Aorta (tissue), 5 donors: ENCODE measurements at regions not wholly inside any gene's neighbourhood (a gene's known extent, or its start where the extent isn't known, plus 50 kb on each side); places are given as distances from the start of the nearest gene placed in this dataset.

Source experiments
- ATAC-seq: fragments of 200-7000 bp; cut with Tn5 transposase; one replicate; pipeline ENCODE4 v1.9.1; 2022; ENCODE audit warnings: moderate library complexity; ENCODE audit not compliant: low FRiP score
- DNase-seq, 2 donors: peaks; one replicate each; pipeline ENCODE4 v3.0.0-alpha.2; 2020
- H3K27ac ChIP-seq, 2 donors: one replicate each; pipeline ENCODE4 v1.5.1; 2013; ENCODE audit warnings: low read length in 2 of 2, mild to moderate bottlenecking in 2 of 2, moderate library complexity in 2 of 2, control low read depth in 1 of 2, inconsistent platforms in 1 of 2, low read depth in 1 of 2
- H3K27me3 ChIP-seq, 2 donors: one replicate each; pipeline ENCODE4 v1.6.1; 2013; ENCODE audit warnings: control low read depth in 1 of 2, low read length in 1 of 2, mild to moderate bottlenecking in 1 of 2, moderate library complexity in 1 of 2; ENCODE audit not compliant: insufficient read depth in 2 of 2, control insufficient read depth in 1 of 2
- H3K36me3 ChIP-seq, 2 donors: one replicate each; pipeline ENCODE4 v1.6.1; 2013; ENCODE audit warnings: control low read depth in 1 of 2, low read length in 1 of 2, mild to moderate bottlenecking in 1 of 2; ENCODE audit not compliant: insufficient read depth in 2 of 2, control insufficient read depth in 1 of 2
- H3K4me1 ChIP-seq, 2 donors: one replicate each; pipeline ENCODE4 v1.6.1; 2013; ENCODE audit warnings: low read length in 2 of 2, control low read depth in 1 of 2, mild to moderate bottlenecking in 1 of 2, moderate library complexity in 1 of 2; ENCODE audit not compliant: insufficient read depth in 2 of 2, control insufficient read depth in 1 of 2
- H3K4me3 ChIP-seq, 2 donors: one replicate each; pipeline ENCODE4 v1.5.1; 2013; ENCODE audit warnings: low read length in 2 of 2, control low read depth in 1 of 2, mild to moderate bottlenecking in 1 of 2
- H3K9me3 ChIP-seq: one replicate; pipeline ENCODE4 v1.6.1; 2013; ENCODE audit warnings: mild to moderate bottlenecking, low read length; ENCODE audit not compliant: control insufficient read depth
- WGBS, 2 donors: extraction: QIAGEN DNeasy Blood & Tissue Kit; methylation state at CpG; one replicate each; pipeline ENCODE4 v1.1.7; 2013; 5-methylcytosine and 5-hydroxymethylcytosine counted together
- intact Hi-C, 2 donors: fragments of 100-400 bp; cut with DNase I; formaldehyde crosslinking; loops; one replicate each; pipeline versions ENCODE4 v1.14.2 to v1.15.0; 2022
- donor health status: healthy with polysubstance abuse.
- donor health status: Bipolar disorder and iron deficiency.
- donor health status: DM: no; HTN: no; CAD: no.
- donor health status: DM: no; HTN: no; CAD: no.
- donor health status: DM: yes; HTN: yes; CAD: no.

DNA sequence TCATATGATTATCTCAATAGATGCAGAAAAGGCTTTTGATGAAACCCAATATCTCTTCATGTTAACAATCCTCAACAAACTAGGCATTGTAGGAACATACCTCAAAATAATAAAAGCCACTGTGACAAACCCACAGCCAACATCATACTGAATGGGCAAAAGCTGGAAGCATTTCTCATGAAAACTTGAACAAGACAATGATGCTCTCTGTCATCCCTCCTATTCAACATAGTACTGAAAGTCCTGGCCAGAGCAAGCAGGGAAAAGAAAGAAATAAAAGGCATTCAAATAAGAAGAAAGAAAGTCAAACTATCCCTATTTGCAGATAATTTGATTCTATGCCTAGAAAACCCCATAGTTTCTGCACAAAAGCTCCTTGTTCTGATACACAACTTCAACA, 999.2 kb upstream of the GOT2 start:
- DNase-seq = no peak
- H3K27ac ChIP-seq = no peak overlapping the region
- H3K9me3 ChIP-seq = no peaks in the 10 kb centered on the region
- intact Hi-C loops = no loop called here
- H3K36me3 ChIP-seq = no peaks in the 10 kb centered on the region
- no peak for ATAC-seq
- no peak overlapping the region for H3K4me3 ChIP-seq
- no peaks in the 10 kb centered on the region for H3K27me3 ChIP-seq
- H3K4me1 ChIP-seq = no peaks in the 10 kb centered on the region

DNA sequence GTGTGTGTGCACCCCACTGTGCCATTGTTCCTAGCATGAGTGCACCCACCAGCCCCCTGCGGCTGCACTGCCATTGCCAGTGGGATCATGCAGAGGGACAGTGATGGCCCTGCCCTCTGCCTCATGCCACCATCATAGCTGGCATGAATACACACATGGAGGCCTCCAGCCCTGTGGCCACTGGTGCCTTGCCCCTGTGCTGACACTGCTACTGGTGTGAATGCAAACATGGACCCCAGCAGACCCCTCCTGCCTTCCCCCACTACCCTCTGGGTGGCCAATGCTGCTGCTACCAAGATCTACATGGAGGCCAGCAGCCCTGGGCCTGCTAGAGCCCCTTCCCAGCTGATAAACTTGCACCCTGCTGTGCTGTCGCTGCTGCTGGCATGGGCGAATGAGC, 995.5 kb upstream of the GOT2 start:
- intact Hi-C loops = no loop called here
- ATAC-seq = peak; percentile 50
- H3K9me3 ChIP-seq = no peaks in the 10 kb centered on the region
- H3K27ac ChIP-seq = no peak overlapping the region
- H3K4me3 ChIP-seq = no peak overlapping the region
- WGBS, 2 donors = 89 to 92% methylated on average over 3 of the region's 3 CpGs
- H3K27me3 ChIP-seq = no peaks in the 10 kb centered on the region
- DNase-seq = no peak
- H3K4me1 ChIP-seq = no peaks in the 10 kb centered on the region
- no peaks in the 10 kb centered on the region for H3K36me3 ChIP-seq

DNA sequence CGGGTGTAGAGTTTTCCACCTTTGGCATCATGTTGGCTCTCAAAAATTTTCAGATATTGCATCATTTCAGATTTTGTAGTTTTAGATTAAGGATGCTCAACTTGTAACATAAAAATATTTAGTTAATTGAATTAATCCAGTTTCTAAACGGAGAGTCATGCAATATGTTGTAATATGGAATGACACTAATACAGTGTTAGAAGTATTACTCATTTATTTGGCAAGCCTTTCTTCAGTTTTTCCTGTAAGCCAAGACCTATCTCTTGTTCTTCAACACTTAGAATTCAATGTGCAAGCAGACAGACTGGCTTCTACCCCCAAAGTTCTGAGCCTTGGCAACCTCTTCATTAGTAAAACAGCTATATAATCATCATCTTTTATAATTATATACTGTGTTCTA, 985.0 kb upstream of the GOT2 start:
- H3K4me1 ChIP-seq = no peaks in the 10 kb centered on the region
- no peak overlapping the region for H3K27ac ChIP-seq
- H3K9me3 ChIP-seq = no peaks in the 10 kb centered on the region
- H3K27me3 ChIP-seq = no peaks in the 10 kb centered on the region
- DNase-seq (no peak), ATAC-seq (no peak)
- 62 to 70% methylated on average over 2 of the region's 2 CpGs for WGBS, 2 donors
- H3K4me3 ChIP-seq = no peak overlapping the region
- intact Hi-C loops = no loop called here
- H3K36me3 ChIP-seq = no peaks in the 10 kb centered on the region

DNA sequence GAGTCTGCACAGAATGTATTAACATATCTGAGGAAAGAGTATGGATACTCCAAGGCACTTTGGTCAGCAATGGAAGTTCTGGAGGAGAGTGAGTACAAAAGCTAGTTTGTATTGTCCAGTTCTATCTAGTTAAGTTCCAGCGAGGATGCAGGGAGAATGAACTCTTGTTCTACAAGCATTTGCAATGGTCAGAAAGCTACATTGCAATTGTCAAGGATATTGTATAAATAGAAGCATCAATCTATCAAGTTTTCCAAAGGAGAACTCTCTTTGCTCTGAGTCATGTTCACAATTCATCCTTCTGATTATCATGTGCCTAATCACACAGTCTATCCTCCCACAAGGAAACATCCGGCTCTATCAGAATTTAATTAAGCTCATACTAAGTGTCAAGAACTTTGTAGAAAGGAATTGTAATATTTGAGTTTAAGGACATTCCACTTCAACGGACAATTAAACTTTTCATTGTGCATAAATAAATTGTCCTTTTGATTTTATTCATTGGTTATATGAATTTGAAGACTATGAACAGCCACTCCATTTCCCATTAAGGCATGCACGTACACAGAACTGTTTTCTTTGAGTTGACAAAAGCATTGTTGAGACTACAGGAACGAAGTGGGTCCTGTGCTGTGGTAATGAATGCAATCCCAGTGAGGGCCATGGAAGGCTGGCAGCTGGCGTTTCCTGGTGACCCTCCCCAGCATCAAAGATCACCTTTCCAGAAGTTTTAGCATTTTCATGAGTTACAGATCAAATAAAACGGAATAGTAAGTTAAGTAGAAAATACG, 973.5 kb upstream of the GOT2 start:
- 78 to 84% methylated on average over 8 of the region's 8 CpGs for WGBS, 2 donors
- ATAC-seq = no peak
- H3K4me1 ChIP-seq = no peaks in the 10 kb centered on the region
- H3K36me3 ChIP-seq = no peaks in the 10 kb centered on the region
- H3K27ac ChIP-seq = no peak overlapping the region
- H3K27me3 ChIP-seq = no peaks in the 10 kb centered on the region
- no peak overlapping the region for H3K4me3 ChIP-seq
- H3K9me3 ChIP-seq = peaks cover 2% of the 10 kb centered on the region
- no peak for DNase-seq
- intact Hi-C loops = no loop called here

DNA sequence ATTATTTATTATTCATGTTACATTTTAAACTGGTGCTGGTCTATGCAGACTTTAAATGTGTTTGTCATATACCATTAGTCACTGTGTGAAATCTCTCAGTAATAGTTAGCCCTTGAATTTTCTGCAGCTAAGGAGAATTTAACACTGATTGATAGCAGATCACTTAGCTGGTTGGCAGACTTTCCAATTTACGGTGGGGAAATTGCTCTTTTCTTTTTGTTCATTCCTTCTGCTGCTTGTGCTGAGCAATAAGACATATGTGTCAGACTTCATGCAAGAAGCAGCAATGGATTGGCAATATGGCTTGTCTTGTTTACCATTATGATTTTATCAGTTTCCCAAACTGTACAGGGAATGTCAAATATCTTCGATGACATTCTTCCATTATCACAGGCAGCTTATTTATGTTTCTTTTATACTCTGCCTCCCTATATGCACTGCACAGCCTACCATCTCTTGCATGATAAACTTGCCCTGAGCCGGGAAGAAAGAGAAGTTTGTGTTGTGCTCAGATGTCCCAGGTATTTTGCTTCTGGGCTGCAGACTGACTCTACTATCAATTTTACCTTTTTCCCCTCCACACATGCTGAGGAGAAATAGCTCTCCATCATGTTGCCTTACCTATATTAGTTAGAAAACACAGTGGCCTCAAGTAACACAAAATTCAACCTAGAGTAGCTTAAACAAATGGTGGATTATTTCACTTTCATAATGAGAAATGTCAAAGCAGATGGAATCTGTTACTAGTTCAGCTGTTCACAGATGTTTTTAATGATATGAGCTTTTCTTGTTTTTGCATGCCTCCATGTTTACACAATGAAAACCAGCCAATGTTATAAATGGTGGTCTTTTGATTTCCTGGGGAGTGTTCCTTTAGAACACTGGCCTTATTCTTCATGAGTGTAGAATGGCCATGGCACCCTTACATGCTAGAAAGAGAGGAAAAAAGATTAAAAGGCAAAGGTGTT, 968.1 kb upstream of the GOT2 start:
- no peaks in the 10 kb centered on the region for H3K9me3 ChIP-seq
- H3K27ac ChIP-seq = no peak overlapping the region
- DNase-seq (no peak), ATAC-seq (no peak)
- intact Hi-C loops = no loop called here
- H3K27me3 ChIP-seq = no peaks in the 10 kb centered on the region
- no peaks in the 10 kb centered on the region for H3K36me3 ChIP-seq
- no peaks in the 10 kb centered on the region for H3K4me1 ChIP-seq
- 20 to 22% methylated on average over 3 of the region's 3 CpGs for WGBS, 2 donors
- H3K4me3 ChIP-seq = no peak overlapping the region

DNA sequence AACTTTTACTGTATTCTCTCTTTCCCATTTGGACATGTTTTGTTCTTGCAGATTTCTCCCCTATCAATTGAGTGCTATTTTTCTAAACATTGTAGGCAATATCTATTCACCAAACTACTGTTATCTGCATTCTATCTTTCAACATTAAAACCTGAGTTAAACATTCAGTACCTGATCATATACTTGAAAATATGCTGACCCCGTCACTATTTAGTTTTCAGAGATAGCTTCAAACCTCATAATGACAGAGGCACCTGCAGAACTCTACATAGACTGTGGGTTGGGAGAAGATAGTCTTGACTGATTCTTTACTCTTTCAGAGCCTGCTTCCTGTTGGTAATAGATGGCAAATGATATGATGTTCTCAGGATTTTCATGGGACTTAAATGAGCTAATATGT, 965.7 kb upstream of the GOT2 start:
- Histone ChIP-seq H3K27me3 (no peaks in the 10 kb centered on the region), H3K4me1 (no peaks in the 10 kb centered on the region), H3K27ac (no peak overlapping the region), H3K36me3 (no peaks in the 10 kb centered on the region), H3K9me3 (no peaks in the 10 kb centered on the region), H3K4me3 (no peak overlapping the region)
- intact Hi-C loops = no loop called here
- no peak for ATAC-seq
- DNase-seq = no peak
- WGBS, 2 donors = 91% methylated on average over 1 of the region's 1 CpG

DNA sequence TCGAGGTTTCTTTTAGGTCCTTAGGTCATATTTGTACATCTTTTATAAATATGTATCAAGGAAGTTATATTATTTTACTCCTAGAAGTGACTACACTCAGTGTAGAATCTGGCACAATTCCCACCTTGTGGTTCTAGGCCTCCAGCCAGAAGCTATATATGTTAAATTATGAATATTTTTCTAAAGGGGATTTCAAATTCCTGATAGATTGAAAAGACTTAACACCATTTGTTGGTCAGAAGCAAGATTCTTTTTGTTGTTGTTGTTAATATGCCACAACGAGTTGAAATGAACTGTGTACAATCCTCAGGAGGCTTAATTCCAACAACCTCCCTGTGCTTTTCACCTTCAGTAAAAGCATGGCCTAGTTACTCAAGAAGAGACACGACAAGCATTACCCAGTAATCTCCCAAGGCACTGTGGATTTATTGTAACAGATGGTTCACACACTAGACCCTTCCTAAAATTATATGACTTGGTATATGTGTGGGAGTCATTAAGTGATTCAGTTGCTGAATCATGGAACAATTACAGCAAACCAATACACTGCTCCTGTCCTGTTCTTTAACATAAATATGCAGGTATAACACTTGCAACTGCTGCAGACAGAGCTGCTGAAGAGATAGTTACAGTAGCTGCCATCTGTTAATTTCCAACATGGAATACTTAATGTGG, 964.4 kb upstream of the GOT2 start:
- intact Hi-C loops = no loop called here
- Histone ChIP-seq H3K9me3 (no peaks in the 10 kb centered on the region), H3K27ac (no peak overlapping the region), H3K27me3 (no peaks in the 10 kb centered on the region), H3K4me1 (no peaks in the 10 kb centered on the region), H3K36me3 (no peaks in the 10 kb centered on the region), H3K4me3 (no peak overlapping the region)
- no peak for DNase-seq
- 14 to 23% methylated on average over 3 of the region's 3 CpGs for WGBS, 2 donors
- ATAC-seq = no peak

DNA sequence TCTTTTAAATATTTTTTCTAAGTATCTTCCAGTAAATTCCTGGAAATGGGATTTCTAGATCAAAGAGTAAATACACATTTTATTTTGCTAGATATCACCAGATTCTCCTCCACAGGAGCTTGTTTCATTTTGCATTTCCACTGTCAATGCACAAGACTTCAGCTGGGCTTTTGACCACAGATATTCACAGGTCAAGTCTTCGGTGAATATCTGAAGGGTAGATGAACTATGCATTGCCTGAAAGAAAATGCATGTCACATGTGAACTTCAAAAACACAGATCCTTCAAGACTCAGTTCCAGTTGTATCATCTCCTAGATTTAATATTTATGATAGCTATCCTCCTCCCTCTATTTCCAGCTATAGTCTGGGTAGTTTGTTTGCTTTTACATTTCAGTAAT, 963.6 kb upstream of the GOT2 start:
- Histone ChIP-seq H3K4me1 (no peaks in the 10 kb centered on the region), H3K27me3 (no peaks in the 10 kb centered on the region), H3K27ac (no peak overlapping the region), H3K36me3 (no peaks in the 10 kb centered on the region), H3K4me3 (no peak overlapping the region), H3K9me3 (no peaks in the 10 kb centered on the region)
- intact Hi-C loops = no loop called here
- DNase-seq (no peak), ATAC-seq (no peak)
- 31 to 65% methylated on average over 1 of the region's 1 CpG for WGBS, 2 donors
